A673 (cell line): ENCODE measurements at regions not wholly inside any gene's neighbourhood (a gene's known extent, or its start where the extent isn't known, plus 50 kb on each side); places are given as distances from the start of the nearest gene placed in this dataset.

Experiments
- EZH2 ChIP-seq: fragments of 200-600 bp; sonication (generic); IDR thresholded peaks from 2 replicates; pipeline ENCODE4 v1.6.1; 2017; ENCODE audit warnings: borderline replicate concordance, low read depth, mild to moderate bottlenecking, mixed read lengths, antibody characterized with exemption, low read length; ENCODE audit not compliant: poor library complexity, severe bottlenecking
- TF ChIP-seq, protein P1 (sequence below): fragments of 300-800, 200-600 bp; sonication (generic); conservative IDR thresholded peaks from 2 replicates; pipeline ENCODE4 v1.5.1; 2017; ENCODE audit warnings: low read depth, mild to moderate bottlenecking, antibody characterized with exemption, low read length, moderate library complexity, mixed read lengths

GRCh38 chr4:134911941-134912340 lies 710.4 kb upstream of the PABPC4L start:
- TF ChIP-seq, protein P1, sequence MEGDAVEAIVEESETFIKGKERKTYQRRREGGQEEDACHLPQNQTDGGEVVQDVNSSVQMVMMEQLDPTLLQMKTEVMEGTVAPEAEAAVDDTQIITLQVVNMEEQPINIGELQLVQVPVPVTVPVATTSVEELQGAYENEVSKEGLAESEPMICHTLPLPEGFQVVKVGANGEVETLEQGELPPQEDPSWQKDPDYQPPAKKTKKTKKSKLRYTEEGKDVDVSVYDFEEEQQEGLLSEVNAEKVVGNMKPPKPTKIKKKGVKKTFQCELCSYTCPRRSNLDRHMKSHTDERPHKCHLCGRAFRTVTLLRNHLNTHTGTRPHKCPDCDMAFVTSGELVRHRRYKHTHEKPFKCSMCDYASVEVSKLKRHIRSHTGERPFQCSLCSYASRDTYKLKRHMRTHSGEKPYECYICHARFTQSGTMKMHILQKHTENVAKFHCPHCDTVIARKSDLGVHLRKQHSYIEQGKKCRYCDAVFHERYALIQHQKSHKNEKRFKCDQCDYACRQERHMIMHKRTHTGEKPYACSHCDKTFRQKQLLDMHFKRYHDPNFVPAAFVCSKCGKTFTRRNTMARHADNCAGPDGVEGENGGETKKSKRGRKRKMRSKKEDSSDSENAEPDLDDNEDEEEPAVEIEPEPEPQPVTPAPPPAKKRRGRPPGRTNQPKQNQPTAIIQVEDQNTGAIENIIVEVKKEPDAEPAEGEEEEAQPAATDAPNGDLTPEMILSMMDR, result no peak
- no peak for TF ChIP-seq EZH2
